GM23248 (cell line): ENCODE measurements at regions not wholly inside any gene's neighbourhood (a gene's known extent, or its start where the extent isn't known, plus 50 kb on each side); places are given as distances from the start of the nearest gene placed in this dataset.
"Not testable (repeated sequence)": the region's sequence is repeated elsewhere in the genome, so short reads cannot be mapped to it uniquely, and the experiment has no call there.

Experiments used
- DNase-seq: peaks from one replicate; pipeline ENCODE4 v3.0.0-alpha.2; 2015
- H2AFZ ChIP-seq: fragments of 200-600 bp; sonication (generic); 2 replicates; pipeline ENCODE4 v1.6.1; 2016; ENCODE audit warnings: antibody characterized with exemption
- H3F3A ChIP-seq: fragments of 200-600 bp; sonication (generic); 2 replicates; pipeline ENCODE4 v1.6.1; 2016; ENCODE audit warnings: mild to moderate bottlenecking, antibody characterized with exemption, mixed run types; ENCODE audit not compliant: insufficient read depth
- H3K27ac ChIP-seq: fragments of 200-600 bp; sonication (generic); 2 replicates; pipeline ENCODE4 v1.5.1; 2016; ENCODE audit warnings: mild to moderate bottlenecking
- H3K27me3 ChIP-seq: fragments of 200-600 bp; sonication (generic); replicated peaks from 2 replicates; pipeline ENCODE4 v1.6.1; 2016; ENCODE audit warnings: mild to moderate bottlenecking; ENCODE audit not compliant: insufficient read depth
- H3K36me3 ChIP-seq: fragments of 200-600 bp; sonication (generic); 2 replicates; pipeline ENCODE4 v1.6.1; 2016; ENCODE audit warnings: low read depth, mild to moderate bottlenecking
- H3K4me1 ChIP-seq: fragments of 200-600 bp; sonication (generic); 2 replicates; pipeline ENCODE4 v1.6.1; 2016; ENCODE audit warnings: mild to moderate bottlenecking; ENCODE audit not compliant: insufficient read depth
- H3K4me2 ChIP-seq: fragments of 200-600 bp; sonication (generic); one replicate; pipeline ENCODE4 v1.6.1; 2016; ENCODE audit warnings: mild to moderate bottlenecking; ENCODE audit not compliant: unreplicated experiment
- H3K4me3 ChIP-seq: fragments of 200-600 bp; sonication (generic); 2 replicates; pipeline ENCODE4 v1.5.1; 2016; ENCODE audit warnings: mild to moderate bottlenecking
- H3K79me2 ChIP-seq: fragments of 200-600 bp; sonication (generic); 2 replicates; pipeline ENCODE4 v1.6.1; 2016; ENCODE audit warnings: mild to moderate bottlenecking; ENCODE audit not compliant: insufficient read depth
- H3K9ac ChIP-seq: fragments of 200-600 bp; sonication (generic); 2 replicates; pipeline ENCODE4 v1.6.1; 2016; ENCODE audit warnings: mild to moderate bottlenecking
- H3K9me2 ChIP-seq: fragments of 200-600 bp; sonication (generic); 2 replicates; pipeline ENCODE4 v1.6.1; 2016; ENCODE audit warnings: mixed run types, mild to moderate bottlenecking, moderate library complexity; ENCODE audit not compliant: insufficient read depth
- H3K9me3 ChIP-seq: fragments of 200-600 bp; sonication (generic); one replicate; pipeline ENCODE4 v1.6.1; 2017; ENCODE audit warnings: low read depth
- H4K20me1 ChIP-seq: fragments of 200-600 bp; sonication (generic); 2 replicates; pipeline ENCODE4 v1.6.0; 2016; ENCODE audit not compliant: insufficient read depth
- EZH2 ChIP-seq: fragments of 200-600 bp; sonication (generic); IDR thresholded peaks from 2 replicates; pipeline ENCODE4 v1.6.1; 2018; ENCODE audit warnings: antibody characterized with exemption, mild to moderate bottlenecking; ENCODE audit not compliant: insufficient read depth, poor library complexity, severe bottlenecking
- EZH2phosphoT487 ChIP-seq: fragments of 200-600 bp; sonication (generic); IDR thresholded peaks from 2 replicates; pipeline ENCODE4 v1.6.1; 2018; ENCODE audit warnings: antibody characterized with exemption, moderate library complexity, mild to moderate bottlenecking, low read depth; ENCODE audit not compliant: insufficient read depth
- WGBS, 2 experiments: methylation state at CpG; one replicate each; pipeline ENCODE4 v1.1.6; 2015 to 2017; ENCODE audit warnings: low lambda C conversion rate in 2 of 2, low coverage in 1 of 2; ENCODE audit errors: missing lambda C conversion rate in 2 of 2; 5-methylcytosine and 5-hydroxymethylcytosine counted together
- in situ Hi-C: fragments of 300-500 bp; cut with MboI; formaldehyde crosslinking; loops from 2 replicates; pipeline ENCODE4 v1.15.0; 2020

GRCh38 chr4:151583157-151583914 is 174.4 kb downstream of the FHIP1A start:
- WGBS, 2 experiments, result 59 to 62% methylated on average over 4 of the region's 4 CpGs
- Histone ChIP-seq H2AFZ (no peak overlapping the region), H3K9me2 (no peaks in the 10 kb centered on the region), H3K9ac (no peak overlapping the region), H4K20me1 (no peaks in the 10 kb centered on the region), H3K36me3 (no peaks in the 10 kb centered on the region), H3F3A (no peaks in the 10 kb centered on the region), H3K9me3 (no peaks in the 10 kb centered on the region), H3K79me2 (no peaks in the 10 kb centered on the region), H3K4me3 (no peak overlapping the region), H3K4me1 (no peaks in the 10 kb centered on the region), H3K4me2 (no peak overlapping the region), H3K27ac (no peak overlapping the region), H3K27me3 (no peaks in the 10 kb centered on the region)
- no peak for DNase-seq
- TF ChIP-seq EZH2phosphoT487 (no peak), EZH2 (no peak)
- in situ Hi-C loops, result no loop called here

GRCh38 chr4:151584101-151584500 is 175.1 kb downstream of the FHIP1A start:
- Histone ChIP-seq H3K27ac (no peak overlapping the region), H3K79me2 (no peaks in the 10 kb centered on the region)

GRCh38 chr4:151595629-151596028 is 165.2 kb downstream of the GATB start:
- H3K36me3 ChIP-seq, H3K27ac ChIP-seq, DNase-seq, H3K27me3 ChIP-seq, H4K20me1 ChIP-seq, H3K79me2 ChIP-seq, H3F3A ChIP-seq, H3K9me3 ChIP-seq, in situ Hi-C loops, H3K4me1 ChIP-seq, H2AFZ ChIP-seq, H3K4me2 ChIP-seq, H3K4me3 ChIP-seq, H3K9ac ChIP-seq, H3K9me2 ChIP-seq: not testable (repeated sequence)
- WGBS, 2 experiments, result 89 to 93% methylated on average over 1 of the region's 1 CpG

More at GRCh38 chr4:151584101-151584500, 175.1 kb downstream of the FHIP1A start:
- no peaks in the 10 kb centered on the region for H3K9me2 ChIP-seq
- no peaks in the 10 kb centered on the region for H3K27me3 ChIP-seq
- H3F3A ChIP-seq, result no peaks in the 10 kb centered on the region
- TF ChIP-seq EZH2 (no peak), EZH2phosphoT487 (no peak)
- H3K4me1 ChIP-seq, result no peaks in the 10 kb centered on the region
- H3K4me2 ChIP-seq, result no peak overlapping the region
- H3K4me3 ChIP-seq, result no peak overlapping the region
- H3K9me3 ChIP-seq, result no peaks in the 10 kb centered on the region
- in situ Hi-C loops, result no loop called here
- H2AFZ ChIP-seq, result no peak overlapping the region
- H3K36me3 ChIP-seq, result no peaks in the 10 kb centered on the region
- no peaks in the 10 kb centered on the region for H4K20me1 ChIP-seq
- H3K9ac ChIP-seq, result no peak overlapping the region
- DNase-seq, result no peak

- WGBS, 2 experiments, result 74 to 80% methylated on average over 8 of the region's 8 CpGs
- H2AFZ ChIP-seq, H3K36me3 ChIP-seq, H3K9ac ChIP-seq, H3F3A ChIP-seq, H3K4me1 ChIP-seq, in situ Hi-C loops, H3K27ac ChIP-seq, H3K79me2 ChIP-seq, H3K27me3 ChIP-seq, H3K9me2 ChIP-seq, H3K4me2 ChIP-seq, H3K9me3 ChIP-seq, H3K4me3 ChIP-seq, H4K20me1 ChIP-seq, DNase-seq: not testable (repeated sequence)
These were observed 163.1 kb downstream of the GATB start for GRCh38 chr4:151597691-151598090.

- in situ Hi-C loops, result loop anchor here (10.0 to 25.0 kb wide), 2 partner anchors 238 to 485 kb away; no protein-coding TSS in a partner anchor
- Histone ChIP-seq H3K79me2 (no peaks in the 10 kb centered on the region), H3K27ac (no peak overlapping the region)
These were observed 160.9 kb downstream of the GATB start for GRCh38 chr4:151599863-151600262.

More at GRCh38 chr4:151599863-151600262, 160.9 kb downstream of the GATB start:
- Histone ChIP-seq H3K4me2 (no peak overlapping the region), H2AFZ (no peak overlapping the region), H4K20me1 (no peaks in the 10 kb centered on the region), H3K9ac (no peak overlapping the region), H3K9me3 (no peaks in the 10 kb centered on the region), H3K4me3 (no peak overlapping the region), H3K4me1 (0 out of 2 replicates have a peak, but pooled peaks cover 5% of the 10 kb centered on the region), H3F3A (no peaks in the 10 kb centered on the region), H3K9me2 (no peaks in the 10 kb centered on the region), H3K27me3 (no peaks in the 10 kb centered on the region), H3K36me3 (no peaks in the 10 kb centered on the region)
- 95 to 97% methylated on average over 2 of the region's 2 CpGs for WGBS, 2 experiments
- TF ChIP-seq EZH2, result no peak
- TF ChIP-seq EZH2phosphoT487, result no peak
- DNase-seq, result peak; percentile 42
